OCI-LY3 (cell line): ENCODE measurements at regions not wholly inside any gene's neighbourhood (a gene's known extent, or its start where the extent isn't known, plus 50 kb on each side); places are given as distances from the start of the nearest gene placed in this dataset.

ENCODE experiments used
- EZH2phosphoT487 ChIP-seq: fragments of 200-600 bp; shearing (Covaris generic); IDR thresholded peaks from 2 replicates; pipeline ENCODE4 v1.6.1; 2018; ENCODE audit warnings: antibody characterized with exemption, mixed run types, low read depth
- TF ChIP-seq, protein P1 (sequence below): fragments of 200-600, 300-600 bp; sonication (generic); IDR thresholded peaks from 2 replicates; pipeline ENCODE4 v1.5.1; 2014; ENCODE audit warnings: antibody characterized with exemption, low read length, low read depth

DNA sequence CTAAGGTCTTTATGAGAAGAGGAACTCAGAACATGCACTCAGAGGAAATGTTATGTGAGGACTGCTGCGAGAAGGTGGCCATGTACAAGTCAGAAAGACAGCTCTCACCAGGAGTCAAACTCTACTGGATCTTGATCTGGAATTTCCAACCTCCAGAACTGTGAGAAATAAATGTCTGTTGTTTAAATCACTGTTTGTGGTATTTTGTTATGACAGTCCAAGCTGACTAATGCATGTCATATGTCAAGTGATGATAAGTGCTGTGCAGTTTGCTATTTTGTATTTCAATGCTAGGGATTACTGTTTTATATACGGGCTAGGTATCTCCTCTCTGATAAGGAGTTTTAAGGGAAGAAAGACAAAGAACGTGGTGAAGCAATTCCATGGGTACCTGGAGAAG is 162.3 kb downstream of the CPEB2 start:
- TF ChIP-seq, protein P1, sequence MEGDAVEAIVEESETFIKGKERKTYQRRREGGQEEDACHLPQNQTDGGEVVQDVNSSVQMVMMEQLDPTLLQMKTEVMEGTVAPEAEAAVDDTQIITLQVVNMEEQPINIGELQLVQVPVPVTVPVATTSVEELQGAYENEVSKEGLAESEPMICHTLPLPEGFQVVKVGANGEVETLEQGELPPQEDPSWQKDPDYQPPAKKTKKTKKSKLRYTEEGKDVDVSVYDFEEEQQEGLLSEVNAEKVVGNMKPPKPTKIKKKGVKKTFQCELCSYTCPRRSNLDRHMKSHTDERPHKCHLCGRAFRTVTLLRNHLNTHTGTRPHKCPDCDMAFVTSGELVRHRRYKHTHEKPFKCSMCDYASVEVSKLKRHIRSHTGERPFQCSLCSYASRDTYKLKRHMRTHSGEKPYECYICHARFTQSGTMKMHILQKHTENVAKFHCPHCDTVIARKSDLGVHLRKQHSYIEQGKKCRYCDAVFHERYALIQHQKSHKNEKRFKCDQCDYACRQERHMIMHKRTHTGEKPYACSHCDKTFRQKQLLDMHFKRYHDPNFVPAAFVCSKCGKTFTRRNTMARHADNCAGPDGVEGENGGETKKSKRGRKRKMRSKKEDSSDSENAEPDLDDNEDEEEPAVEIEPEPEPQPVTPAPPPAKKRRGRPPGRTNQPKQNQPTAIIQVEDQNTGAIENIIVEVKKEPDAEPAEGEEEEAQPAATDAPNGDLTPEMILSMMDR: no peak
- TF ChIP-seq EZH2phosphoT487: no peak
